ENCODE measurements at regions not wholly inside any gene's neighbourhood (a gene's known extent, or its start where the extent isn't known, plus 50 kb on each side); places are given as distances from the start of the nearest gene placed in this dataset.

GRCh38 chrX:5155301-5155700, 1073.4 kb downstream of the NLGN4X start:
- TF ChIP-seq ATF3 (IDR thresholded peaks at IDR 0.05) (no peak), JUND (IDR thresholded peaks at IDR 0.05) (no peak), REST (IDR thresholded peaks at IDR 0.05) (no peak), TAF1 (conservative IDR thresholded peaks at IDR 0.05) (no peak), RAD21 (IDR thresholded peaks at IDR 0.05) (no peak), FOXA1 (IDR thresholded peaks at IDR 0.05) (no peak), SP1 (IDR thresholded peaks at IDR 0.05) (no peak)
- TF ChIP-seq, protein P1, sequence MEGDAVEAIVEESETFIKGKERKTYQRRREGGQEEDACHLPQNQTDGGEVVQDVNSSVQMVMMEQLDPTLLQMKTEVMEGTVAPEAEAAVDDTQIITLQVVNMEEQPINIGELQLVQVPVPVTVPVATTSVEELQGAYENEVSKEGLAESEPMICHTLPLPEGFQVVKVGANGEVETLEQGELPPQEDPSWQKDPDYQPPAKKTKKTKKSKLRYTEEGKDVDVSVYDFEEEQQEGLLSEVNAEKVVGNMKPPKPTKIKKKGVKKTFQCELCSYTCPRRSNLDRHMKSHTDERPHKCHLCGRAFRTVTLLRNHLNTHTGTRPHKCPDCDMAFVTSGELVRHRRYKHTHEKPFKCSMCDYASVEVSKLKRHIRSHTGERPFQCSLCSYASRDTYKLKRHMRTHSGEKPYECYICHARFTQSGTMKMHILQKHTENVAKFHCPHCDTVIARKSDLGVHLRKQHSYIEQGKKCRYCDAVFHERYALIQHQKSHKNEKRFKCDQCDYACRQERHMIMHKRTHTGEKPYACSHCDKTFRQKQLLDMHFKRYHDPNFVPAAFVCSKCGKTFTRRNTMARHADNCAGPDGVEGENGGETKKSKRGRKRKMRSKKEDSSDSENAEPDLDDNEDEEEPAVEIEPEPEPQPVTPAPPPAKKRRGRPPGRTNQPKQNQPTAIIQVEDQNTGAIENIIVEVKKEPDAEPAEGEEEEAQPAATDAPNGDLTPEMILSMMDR (IDR thresholded peaks at IDR 0.05; ENCODE audit: low read depth, low read length, missing input control), result no peak
- TF ChIP-seq, protein P2, sequence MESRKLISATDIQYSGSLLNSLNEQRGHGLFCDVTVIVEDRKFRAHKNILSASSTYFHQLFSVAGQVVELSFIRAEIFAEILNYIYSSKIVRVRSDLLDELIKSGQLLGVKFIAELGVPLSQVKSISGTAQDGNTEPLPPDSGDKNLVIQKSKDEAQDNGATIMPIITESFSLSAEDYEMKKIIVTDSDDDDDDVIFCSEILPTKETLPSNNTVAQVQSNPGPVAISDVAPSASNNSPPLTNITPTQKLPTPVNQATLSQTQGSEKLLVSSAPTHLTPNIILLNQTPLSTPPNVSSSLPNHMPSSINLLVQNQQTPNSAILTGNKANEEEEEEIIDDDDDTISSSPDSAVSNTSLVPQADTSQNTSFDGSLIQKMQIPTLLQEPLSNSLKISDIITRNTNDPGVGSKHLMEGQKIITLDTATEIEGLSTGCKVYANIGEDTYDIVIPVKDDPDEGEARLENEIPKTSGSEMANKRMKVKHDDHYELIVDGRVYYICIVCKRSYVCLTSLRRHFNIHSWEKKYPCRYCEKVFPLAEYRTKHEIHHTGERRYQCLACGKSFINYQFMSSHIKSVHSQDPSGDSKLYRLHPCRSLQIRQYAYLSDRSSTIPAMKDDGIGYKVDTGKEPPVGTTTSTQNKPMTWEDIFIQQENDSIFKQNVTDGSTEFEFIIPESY (IDR thresholded peaks at IDR 0.05), result no peak

Measured in liver (tissue), 3 donors.